Right atrium auricular region (tissue), 2 donors: ENCODE measurements at regions not wholly inside any gene's neighbourhood (a gene's known extent, or its start where the extent isn't known, plus 50 kb on each side); places are given as distances from the start of the nearest gene placed in this dataset.

Experiments used
- DNase-seq: peaks from one replicate; pipeline ENCODE4 v3.0.0-alpha.2; 2019; ENCODE audit warnings: low spot score
- H3K27ac ChIP-seq, 2 donors: fragments of 200-600 bp; sonication (generic); 1 replicate in 1 of 2; 2 replicates in 1 of 2; pipeline ENCODE4 v1.5.1; 2016 to 2019
- H3K27me3 ChIP-seq, 2 donors: fragments of 200-600 bp; sonication (generic); one replicate each; pipeline versions ENCODE4 v1.5.1 to v1.6.0; 2017 to 2019
- H3K36me3 ChIP-seq: fragments of 200-600 bp; sonication (generic); one replicate; pipeline ENCODE4 v1.5.1; 2016
- H3K4me1 ChIP-seq, 2 donors: fragments of 200-600 bp; sonication (generic); one replicate each; pipeline versions ENCODE4 v1.5.1 to v1.6.0; 2017 to 2019
- H3K4me3 ChIP-seq, 2 donors: fragments of 200-600 bp; sonication (generic); 1 replicate in 1 of 2; 2 replicates in 1 of 2; pipeline ENCODE4 v1.5.1; 2017 to 2019; ENCODE audit warnings: mild to moderate bottlenecking in 1 of 2, moderate library complexity in 1 of 2
- H3K9me3 ChIP-seq, 2 donors: fragments of 200-600 bp; sonication (generic); one replicate each; pipeline ENCODE4 v1.5.1; 2019
- CTCF ChIP-seq, 2 donors: fragments of 200-600 bp; sonication (generic); IDR thresholded peaks; one replicate each; pipeline ENCODE4 v1.5.1; 2019; ENCODE audit warnings: antibody characterized with exemption in 2 of 2

GRCh38 chr2:239845968-239846367 lies 179.2 kb downstream of the NDUFA10 start:
- peaks cover 0 to 22% of the 10 kb centered on the region in 2 donors for H3K9me3 ChIP-seq
- H3K27me3 ChIP-seq: no peaks in the 10 kb centered on the region
- H3K4me3 ChIP-seq: no peak overlapping the region
- TF ChIP-seq CTCF (IDR thresholded peaks at IDR 0.05): no peak
- H3K4me1 ChIP-seq: no peaks in the 10 kb centered on the region
- H3K27ac ChIP-seq: no peak overlapping the region
- no peaks in the 10 kb centered on the region for H3K36me3 ChIP-seq
- DNase-seq: no peak

DNA sequence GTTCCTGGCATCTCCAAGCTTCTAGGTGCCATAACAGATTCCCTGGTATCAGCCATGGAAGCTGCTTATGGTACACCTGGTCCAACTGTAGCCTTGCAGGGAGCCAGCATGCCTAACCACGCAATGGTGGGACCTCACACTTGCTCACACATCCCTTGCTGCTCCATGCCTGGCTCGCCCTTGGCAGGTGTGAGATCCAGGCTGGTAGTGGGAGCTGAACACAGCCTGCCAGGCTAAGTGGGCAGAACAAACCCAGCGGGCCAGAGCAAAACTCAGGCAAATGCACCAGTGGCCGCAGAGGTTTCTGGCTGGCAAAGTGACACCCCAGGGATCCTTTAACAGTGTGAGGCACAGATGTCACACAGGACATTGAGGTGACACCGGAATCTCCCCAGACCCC lies 185.8 kb downstream of the NDUFA10 start:
- no peaks in the 10 kb centered on the region for H3K27me3 ChIP-seq
- peaks cover 0 to 7% of the 10 kb centered on the region in 2 donors for H3K9me3 ChIP-seq
- no peak overlapping the region for H3K4me3 ChIP-seq
- no peak for TF ChIP-seq CTCF (IDR thresholded peaks at IDR 0.05)
- no peaks in the 10 kb centered on the region for H3K36me3 ChIP-seq
- DNase-seq: peak; percentile 32
- no peak overlapping the region for H3K27ac ChIP-seq
- H3K4me1 ChIP-seq: no peaks in the 10 kb centered on the region

- H3K4me1 ChIP-seq: peaks cover 0 to 5% of the 10 kb centered on the region in 2 donors
- no peak for TF ChIP-seq CTCF (IDR thresholded peaks at IDR 0.05)
- H3K27me3 ChIP-seq: no peaks in the 10 kb centered on the region
- peak; percentile 28 for DNase-seq
- no peaks in the 10 kb centered on the region for H3K9me3 ChIP-seq
- no peaks in the 10 kb centered on the region for H3K36me3 ChIP-seq
- no peak overlapping the region for H3K27ac ChIP-seq
- H3K4me3 ChIP-seq: no peak overlapping the region
Observed at GRCh38 chr2:239836021-239836765, 188.9 kb downstream of the NDUFA10 start.

DNA sequence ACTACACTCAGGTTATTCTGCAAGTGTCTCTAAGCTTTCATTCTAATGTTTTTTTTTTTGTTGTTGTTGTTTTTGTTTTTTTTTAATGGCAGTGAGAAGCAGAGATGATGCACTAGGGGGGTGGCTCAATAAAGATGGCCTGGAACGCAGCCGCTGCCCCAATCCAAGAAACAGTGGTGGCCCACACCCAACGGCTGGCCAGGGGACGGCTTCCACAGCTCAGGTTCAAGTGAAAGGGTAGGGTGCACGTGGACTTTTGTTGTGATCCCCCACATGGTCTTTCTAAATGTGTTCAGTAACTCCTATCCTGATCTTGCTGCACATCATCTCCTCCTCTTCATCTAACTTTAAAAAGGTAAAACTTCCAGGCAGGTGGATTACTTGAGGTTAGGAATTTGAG lies 190.1 kb downstream of the NDUFA10 start:
- peak; percentile 13 for DNase-seq
- Histone ChIP-seq H3K27ac (no peak overlapping the region), H3K4me1 (peaks cover 0 to 6% of the 10 kb centered on the region in 2 donors), H3K27me3 (no peaks in the 10 kb centered on the region), H3K4me3 (no peak overlapping the region), H3K9me3 (no peaks in the 10 kb centered on the region), H3K36me3 (no peaks in the 10 kb centered on the region)
- no peak for TF ChIP-seq CTCF (IDR thresholded peaks at IDR 0.05)

- Histone ChIP-seq H3K27ac (no peak overlapping the region), H3K36me3 (no peaks in the 10 kb centered on the region), H3K27me3 (no peaks in the 10 kb centered on the region), H3K9me3 (no peaks in the 10 kb centered on the region), H3K4me1 (peaks cover 0 to 6% of the 10 kb centered on the region in 2 donors), H3K4me3 (no peak overlapping the region)
- no peak for TF ChIP-seq CTCF (IDR thresholded peaks at IDR 0.05)
- DNase-seq: peak; percentile 28
Observed at GRCh38 chr2:239834143-239834542, 191.0 kb downstream of the NDUFA10 start.
